H1 (cell line): ENCODE measurements at regions not wholly inside any gene's neighbourhood (a gene's known extent, or its start where the extent isn't known, plus 50 kb on each side); places are given as distances from the start of the nearest gene placed in this dataset.
A peak's percentile ranks its signal among the peaks of the same experiment; 100 is the strongest.

Experiments used
- CTCF ChIA-PET: fragments of 300-600 bp; sonication (Branson Sonifier 250); formaldehyde crosslinking; loops from one replicate; lab custom pipeline; 2021; ENCODE audit not compliant: partially characterized antibody; lab: Charles Lee
- POLR2A ChIA-PET: fragments of 300-600 bp; sonication (Branson Sonifier 250); formaldehyde crosslinking; loops from one replicate; lab custom pipeline; 2021; ENCODE audit warnings: inconsistent platforms; ENCODE audit not compliant: partially characterized antibody; lab: Charles Lee
- DNase-seq, 2 experiments: peaks; one replicate each; pipeline versions ENCODE4 v3.0.0 to v3.0.0-alpha.2; 2010 to 2022; ENCODE audit warnings: low spot score in 2 of 2, low read depth in 1 of 2, mixed read lengths in 1 of 2
- FAIRE-seq: peaks from 2 replicates; lab custom pipeline; 2011; peaks lifted over from hg19 to GRCh38; lab: Jason Lieb, UNC
- H2AFZ ChIP-seq: 2 replicates; pipeline ENCODE4 v1.8.1; 2012; ENCODE audit warnings: low read length, inconsistent platforms
- H2AK5ac ChIP-seq: 2 replicates; pipeline ENCODE4 v1.6.1; 2013; ENCODE audit warnings: low read depth, low read length
- H2BK120ac ChIP-seq: replicated peaks from 2 replicates; pipeline ENCODE3; 2013; ENCODE audit warnings: low read depth, low read length, inconsistent platforms
- H2BK12ac ChIP-seq: 2 replicates; pipeline ENCODE4 v1.6.1; 2013; ENCODE audit warnings: low read depth, low read length
- H2BK15ac ChIP-seq: 2 replicates; pipeline ENCODE4 v1.6.1; 2013; ENCODE audit warnings: low read length
- H2BK20ac ChIP-seq: 2 replicates; pipeline ENCODE4 v1.6.1; 2013; ENCODE audit warnings: low read length
- H2BK5ac ChIP-seq: 2 replicates; pipeline ENCODE4 v1.6.1; 2013; ENCODE audit warnings: low read depth, low read length
- H3K14ac ChIP-seq: 2 replicates; pipeline ENCODE4 v1.6.1; 2013; ENCODE audit warnings: inconsistent platforms; ENCODE audit not compliant: insufficient read length
- H3K18ac ChIP-seq: 2 replicates; pipeline ENCODE4 v1.6.1; 2013; ENCODE audit warnings: low read length; ENCODE audit errors: extremely low read depth
- H3K23ac ChIP-seq: 2 replicates; pipeline ENCODE4 v1.6.1; 2013; ENCODE audit warnings: inconsistent platforms; ENCODE audit not compliant: insufficient read length
- H3K23me2 ChIP-seq: 2 replicates; pipeline ENCODE4 v1.6.1; 2013; ENCODE audit warnings: low read depth, low read length
- H3K27ac ChIP-seq: 2 replicates; pipeline ENCODE4 v1.6.1; 2011; ENCODE audit warnings: low read depth, low read length, inconsistent platforms
- H3K27me3 ChIP-seq, 4 experiments: replicated peaks in 1 of 4; 1 replicate in 1 of 4; 2 replicates in 3 of 4; pipeline versions ENCODE4 v1.6.1 to v1.8.1; 2011 to 2013; ENCODE audit warnings: low read length in 3 of 4, mild to moderate bottlenecking in 3 of 4, inconsistent platforms in 2 of 4, mixed read lengths in 2 of 4, moderate library complexity in 1 of 4; ENCODE audit not compliant: control insufficient read depth in 3 of 4, insufficient read depth in 3 of 4; ENCODE audit errors: extremely low read depth in 1 of 4
- H3K36me3 ChIP-seq, 4 experiments: 2 replicates each; pipeline versions ENCODE4 v1.6.1 to v1.8.1; 2011 to 2013; ENCODE audit warnings: mild to moderate bottlenecking in 4 of 4, low read length in 3 of 4, moderate library complexity in 2 of 4, control low read depth in 1 of 4, inconsistent platforms in 1 of 4; ENCODE audit not compliant: insufficient read depth in 4 of 4, control insufficient read depth in 2 of 4
- H3K4ac ChIP-seq: replicated peaks from 2 replicates; pipeline ENCODE3; 2013; ENCODE audit warnings: low read length, low read depth, mixed read lengths, inconsistent platforms; ENCODE audit not compliant: insufficient read length
- H3K4me1 ChIP-seq, 4 experiments: replicated peaks in 1 of 4; 1 replicate in 1 of 4; 2 replicates in 3 of 4; pipeline versions ENCODE4 v1.6.1 to v1.8.1; 2011 to 2013; ENCODE audit warnings: low read length in 3 of 4, inconsistent platforms in 2 of 4, mixed read lengths in 1 of 4; ENCODE audit not compliant: insufficient read depth in 4 of 4, control insufficient read depth in 3 of 4
- H3K4me2 ChIP-seq, 2 experiments: 2 replicates each; pipeline versions ENCODE4 v1.6.1 to v1.8.1; 2011 to 2013; ENCODE audit warnings: low read depth in 2 of 2, low read length in 2 of 2, control low read depth in 1 of 2, inconsistent platforms in 1 of 2, mild to moderate bottlenecking in 1 of 2; ENCODE audit not compliant: insufficient read depth in 1 of 2
- H3K4me3 ChIP-seq, 4 experiments: fragments of 200-600, 300-600 bp in 1 of 4; sonication (generic), shearing (Covaris generic), sonication (Bioruptor Twin) in 1 of 4; 2 replicates each; pipeline versions ENCODE4 v1.5.1 to v1.8.1; 2011 to 2016; ENCODE audit warnings: low read length in 4 of 4, low read depth in 3 of 4, control low read depth in 2 of 4, inconsistent platforms in 2 of 4, mild to moderate bottlenecking in 2 of 4, mixed read lengths in 1 of 4, moderate library complexity in 1 of 4; ENCODE audit not compliant: insufficient read depth in 2 of 4; ENCODE audit errors: extremely low read depth in 1 of 4
- H3K56ac ChIP-seq: replicated peaks from 2 replicates; pipeline ENCODE3; 2013; ENCODE audit warnings: low read depth, mild to moderate bottlenecking, mixed read lengths, low read length, inconsistent platforms; ENCODE audit not compliant: insufficient read length
- H3K79me1 ChIP-seq: 2 replicates; pipeline ENCODE4 v1.6.1; 2013; ENCODE audit warnings: low read depth, low read length, control low read depth
- H3K79me2 ChIP-seq, 2 experiments: 2 replicates each; pipeline versions ENCODE4 v1.6.1 to v1.8.1; 2012 to 2013; ENCODE audit warnings: low read length in 2 of 2, mild to moderate bottlenecking in 2 of 2, inconsistent platforms in 1 of 2; ENCODE audit not compliant: insufficient read depth in 2 of 2, control insufficient read depth in 1 of 2
- H3K9ac ChIP-seq, 4 experiments: replicated peaks in 1 of 4; 1 replicate in 1 of 4; 2 replicates in 3 of 4; pipeline versions ENCODE4 v1.6.1 to v1.8.1; 2011 to 2013; ENCODE audit warnings: low read depth in 3 of 4, low read length in 3 of 4, control low read depth in 2 of 4, mild to moderate bottlenecking in 2 of 4, moderate library complexity in 2 of 4, inconsistent platforms in 1 of 4; ENCODE audit errors: extremely low read depth in 1 of 4
- H3K9me3 ChIP-seq, 2 experiments: 2 replicates each; pipeline versions ENCODE4 v1.6.1 to v1.8.1; 2012 to 2013; ENCODE audit warnings: mild to moderate bottlenecking in 2 of 2, moderate library complexity in 2 of 2, control low read depth in 1 of 2, inconsistent platforms in 1 of 2, low read depth in 1 of 2, low read length in 1 of 2, mixed read lengths in 1 of 2; ENCODE audit not compliant: insufficient read depth in 2 of 2
- H4K20me1 ChIP-seq, 2 experiments: replicated peaks in 1 of 2; 2 replicates each; pipeline versions ENCODE3 to v1.8.1; 2011 to 2013; ENCODE audit warnings: inconsistent platforms in 2 of 2, low read length in 2 of 2, mild to moderate bottlenecking in 1 of 2; ENCODE audit not compliant: insufficient read depth in 2 of 2, control insufficient read depth in 1 of 2
- H4K5ac ChIP-seq: 2 replicates; pipeline ENCODE4 v1.6.1; 2013; ENCODE audit warnings: low read length, low read depth, mixed read lengths, inconsistent platforms; ENCODE audit not compliant: insufficient read length
- H4K8ac ChIP-seq: 2 replicates; pipeline ENCODE4 v1.8.0; 2013; ENCODE audit warnings: mild to moderate bottlenecking, moderate library complexity, low read length, inconsistent platforms; ENCODE audit not compliant: insufficient read depth; ENCODE audit errors: extremely low read depth
- H4K91ac ChIP-seq: replicated peaks from 2 replicates; pipeline ENCODE3; 2013; ENCODE audit warnings: low read length, mixed read lengths, inconsistent platforms; ENCODE audit not compliant: insufficient read length
- CREB1 ChIP-seq: IDR thresholded peaks from 2 replicates; pipeline ENCODE4 v1.6.1; 2012; ENCODE audit warnings: inconsistent platforms
- CTBP2 ChIP-seq: IDR thresholded peaks from 2 replicates; pipeline ENCODE4 v1.7.0; 2011; ENCODE audit warnings: borderline replicate concordance, mild to moderate bottlenecking, moderate library complexity, mixed read lengths, low read length; ENCODE audit not compliant: insufficient read depth, insufficient read length
- EP300 ChIP-seq, 2 experiments: IDR thresholded peaks; 1 replicate in 1 of 2; 2 replicates in 1 of 2; pipeline ENCODE4 v1.6.1; 2011 to 2012; ENCODE audit warnings: low read depth in 2 of 2, low read length in 2 of 2, mild to moderate bottlenecking in 2 of 2, borderline replicate concordance in 1 of 2, inconsistent platforms in 1 of 2, moderate library complexity in 1 of 2
- HDAC6 ChIP-seq: IDR thresholded peaks from one replicate; pipeline ENCODE4 v1.7.1; 2012; ENCODE audit warnings: low read depth, mild to moderate bottlenecking, inconsistent platforms, low read length, moderate library complexity
- NANOG ChIP-seq: IDR thresholded peaks from 2 replicates; pipeline ENCODE4 v1.6.1; 2011; ENCODE audit warnings: low read length, low read depth, mild to moderate bottlenecking, inconsistent platforms; ENCODE audit not compliant: insufficient read depth, poor library complexity, severe bottlenecking
- RBBP5 ChIP-seq: IDR thresholded peaks from 2 replicates; pipeline ENCODE4 v1.7.1; 2012; ENCODE audit warnings: low read depth, mild to moderate bottlenecking, inconsistent platforms, low read length, moderate library complexity, borderline replicate concordance
- SP4 ChIP-seq: IDR thresholded peaks from 2 replicates; pipeline ENCODE4 v1.6.1; 2012; ENCODE audit warnings: low read length, inconsistent platforms
- SRF ChIP-seq: IDR thresholded peaks from 2 replicates; pipeline ENCODE4 v1.6.1; 2011; ENCODE audit warnings: mild to moderate bottlenecking, low read depth, low read length, moderate library complexity
- TCF12 ChIP-seq: IDR thresholded peaks from 2 replicates; pipeline ENCODE4 v1.6.1; 2011; ENCODE audit warnings: low read depth, mild to moderate bottlenecking, low read length
- WGBS, 2 experiments: shearing (Covaris generic) in 1 of 2; methylation state at CpG; one replicate each; pipeline versions ENCODE4 v1.1.6 to v1.1.7; 2013 to 2015; ENCODE audit warnings: low lambda C conversion rate in 2 of 2, mixed read lengths in 2 of 2, inconsistent platforms in 1 of 2, low coverage in 1 of 2, missing lambda C conversion rate in 1 of 2; ENCODE audit not compliant: insufficient replicate concordance in 2 of 2, insufficient coverage in 1 of 2, insufficient read length in 1 of 2; ENCODE audit errors: extremely low coverage in 1 of 2, missing lambda C conversion rate in 1 of 2; 5-methylcytosine and 5-hydroxymethylcytosine counted together
- TF ChIP-seq, protein P1 (sequence below): IDR thresholded peaks from 2 replicates; pipeline ENCODE4 v1.6.1; 2012; ENCODE audit warnings: inconsistent platforms
- TF ChIP-seq, protein P2 (sequence below): IDR thresholded peaks from 2 replicates; pipeline ENCODE4 v1.6.1; 2012; ENCODE audit warnings: inconsistent platforms

DNA sequence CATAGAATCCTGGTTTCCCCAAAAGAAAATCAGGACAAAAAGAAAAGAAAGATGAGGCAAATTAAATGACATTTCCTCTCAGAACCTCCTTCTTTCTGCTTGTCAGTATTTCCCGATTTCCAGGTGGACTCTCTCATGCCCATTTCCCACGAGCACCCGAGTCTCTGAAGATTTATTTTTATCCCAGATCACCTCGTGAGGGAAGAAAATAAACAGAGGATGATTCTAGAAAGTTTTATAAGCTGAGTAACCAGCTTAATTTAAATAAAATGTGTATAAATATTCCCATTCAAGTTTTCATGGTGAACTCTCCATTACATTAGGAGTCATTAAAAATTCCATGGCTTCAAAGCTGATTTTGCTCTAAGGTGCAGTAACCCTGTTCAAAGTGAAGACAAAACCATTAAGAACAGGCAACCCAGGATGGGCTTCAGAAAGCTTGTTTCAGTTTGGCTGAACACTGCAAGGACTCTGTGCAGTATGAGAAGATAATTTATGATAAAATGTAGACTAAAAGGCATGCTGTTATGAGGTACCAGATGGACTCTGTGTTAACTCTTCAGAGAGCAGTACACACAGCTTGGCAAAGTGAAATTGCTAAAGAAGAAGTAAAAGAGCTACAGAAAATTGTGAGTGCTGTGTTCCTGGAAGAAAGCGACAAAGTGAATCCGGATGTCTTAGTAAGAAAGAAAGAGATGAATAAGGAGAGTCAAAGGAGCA lies 521.3 kb upstream of the LRRN3 start:
- Histone ChIP-seq H3K4me2 (no peak overlapping the region), H2BK20ac (no peak overlapping the region), H3K9me3 (no peaks in the 10 kb centered on the region), H3K14ac (no peak overlapping the region), H2BK12ac (no peak overlapping the region), H3K56ac (no peak overlapping the region), H2AFZ (0 out of 2 replicates have a peak overlapping the region, but pooled peaks have one; percentile 41), H3K36me3 (no peaks in the 10 kb centered on the region), H2BK5ac (no peak overlapping the region), H2BK120ac (no peak overlapping the region), H3K4me3 (no peak overlapping the region), H3K27me3 (no peaks in the 10 kb centered on the region), H2AK5ac (no peak overlapping the region), H3K79me2 (no peaks in the 10 kb centered on the region), H4K20me1 (no peaks in the 10 kb centered on the region), H3K27ac (no peak overlapping the region), H4K8ac (no peak overlapping the region), H3K23ac (no peak overlapping the region), H3K18ac (no peak overlapping the region), H4K91ac (no peak overlapping the region), H2BK15ac (no peak overlapping the region), H3K9ac (no peak overlapping the region), H3K4me1 (no peaks in the 10 kb centered on the region), H4K5ac (no peak overlapping the region), H3K79me1 (no peaks in the 10 kb centered on the region), H3K4ac (no peak overlapping the region), H3K23me2 (peaks cover 2% of the 10 kb centered on the region; the same call in 1 of the 2 replicates)
- DNase-seq = no peak
- POLR2A ChIA-PET = no interaction called here
- no peak for FAIRE-seq
- WGBS, 2 experiments = 95% methylated on average over 6 of the region's 6 CpGs; no CpG with 5 or more reads in 1 of the 2 experiments
- CTCF ChIA-PET = no interaction called here
- TF ChIP-seq SRF = no peak
- TF ChIP-seq CTBP2 = no peak
- no peak for TF ChIP-seq SP4
- TF ChIP-seq, protein P1, sequence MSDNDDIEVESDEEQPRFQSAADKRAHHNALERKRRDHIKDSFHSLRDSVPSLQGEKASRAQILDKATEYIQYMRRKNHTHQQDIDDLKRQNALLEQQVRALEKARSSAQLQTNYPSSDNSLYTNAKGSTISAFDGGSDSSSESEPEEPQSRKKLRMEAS = no peak
- no peak for TF ChIP-seq TCF12
- TF ChIP-seq, protein P2, sequence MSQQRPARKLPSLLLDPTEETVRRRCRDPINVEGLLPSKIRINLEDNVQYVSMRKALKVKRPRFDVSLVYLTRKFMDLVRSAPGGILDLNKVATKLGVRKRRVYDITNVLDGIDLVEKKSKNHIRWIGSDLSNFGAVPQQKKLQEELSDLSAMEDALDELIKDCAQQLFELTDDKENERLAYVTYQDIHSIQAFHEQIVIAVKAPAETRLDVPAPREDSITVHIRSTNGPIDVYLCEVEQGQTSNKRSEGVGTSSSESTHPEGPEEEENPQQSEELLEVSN = no peak
- no peak for TF ChIP-seq RBBP5
- TF ChIP-seq EP300 (IDR thresholded peaks at IDR 0.05; ENCODE audit: borderline replicate concordance in 1 of 2, low read depth in 2 of 2, low read length in 2 of 2) = no peak
- no peak for TF ChIP-seq NANOG
- TF ChIP-seq CREB1 = no peak
- no peak for TF ChIP-seq HDAC6
